OCI-LY7 (cell line): ENCODE measurements at regions not wholly inside any gene's neighbourhood (a gene's known extent, or its start where the extent isn't known, plus 50 kb on each side); places are given as distances from the start of the nearest gene placed in this dataset.
"Not testable (repeated sequence)": the region's sequence is repeated elsewhere in the genome, so short reads cannot be mapped to it uniquely, and the experiment has no call there.

ENCODE experiments used
- BruUV-seq: library from RNA; stranded (reverse); fragments of 400-500 nt; replicated peaks from 2 replicates; lab custom pipeline; 2021; lab: Mats Ljungman, UMichigan
- CTCF ChIA-PET: fragments of 300-600 bp; sonication (Branson Sonifier 250); formaldehyde crosslinking; loops from one replicate; lab custom pipeline; 2022; ENCODE audit warnings: antibody characterized with exemption; ENCODE audit not compliant: unreplicated experiment; lab: Charles Lee
- POLR2A ChIA-PET: fragments of 300-600 bp; sonication (Branson Sonifier 250); formaldehyde crosslinking; loops from one replicate; lab custom pipeline; 2022; ENCODE audit warnings: antibody characterized with exemption; lab: Charles Lee
- DNase-seq: peaks from one replicate; pipeline ENCODE4 v3.0.0-alpha.2; 2015; ENCODE audit warnings: low spot score
- H2AFZ ChIP-seq: fragments of 200-600 bp; sonication (generic), shearing (Covaris generic); 2 replicates; pipeline ENCODE4 v1.6.1; 2014; ENCODE audit warnings: mild to moderate bottlenecking, antibody characterized with exemption, low read length, moderate library complexity
- H3K27ac ChIP-seq: fragments of 200-600 bp; sonication (generic); 2 replicates; pipeline ENCODE4 v1.5.1; 2014; ENCODE audit warnings: mixed run types, low read depth, mild to moderate bottlenecking, moderate library complexity, low read length, inconsistent platforms; ENCODE audit not compliant: poor library complexity, severe bottlenecking
- H3K36me3 ChIP-seq: fragments of 200-600 bp; sonication (generic); 2 replicates; pipeline ENCODE4 v1.6.1; 2014; ENCODE audit warnings: mild to moderate bottlenecking, antibody characterized with exemption, low read length, moderate library complexity, mixed read lengths; ENCODE audit not compliant: insufficient read depth
- H3K4me1 ChIP-seq: fragments of 200-600 bp; sonication (generic); 2 replicates; pipeline ENCODE4 v1.5.1; 2014; ENCODE audit warnings: mild to moderate bottlenecking, low read length; ENCODE audit not compliant: insufficient read depth, poor library complexity, severe bottlenecking
- H3K4me2 ChIP-seq: fragments of 200-600 bp; sonication (generic); 2 replicates; pipeline ENCODE4 v1.6.1; 2014; ENCODE audit warnings: mild to moderate bottlenecking, low read length
- H3K4me3 ChIP-seq: fragments of 200-600 bp; sonication (generic); 2 replicates; pipeline ENCODE4 v1.5.1; 2014; ENCODE audit warnings: mild to moderate bottlenecking, low read depth, low read length; ENCODE audit not compliant: poor library complexity, severe bottlenecking
- H3K79me2 ChIP-seq: fragments of 200-600 bp; sonication (generic); 2 replicates; pipeline ENCODE4 v1.6.1; 2016; ENCODE audit warnings: low read depth, mild to moderate bottlenecking, low read length, moderate library complexity, mixed read lengths; ENCODE audit not compliant: insufficient read depth
- H3K9me2 ChIP-seq: fragments of 200-600 bp; sonication (generic); 2 replicates; pipeline ENCODE4 v1.6.1; 2016; ENCODE audit warnings: mild to moderate bottlenecking, low read length, mixed read lengths; ENCODE audit not compliant: insufficient read depth
- H3K9me3 ChIP-seq: fragments of 200-600 bp; sonication (generic); 2 replicates; pipeline ENCODE4 v1.6.1; 2014; ENCODE audit warnings: mild to moderate bottlenecking, mixed run types, low read length, mixed read lengths
- H4K20me1 ChIP-seq: fragments of 200-600 bp; sonication (generic); 2 replicates; pipeline ENCODE4 v1.6.1; 2014; ENCODE audit warnings: mild to moderate bottlenecking, antibody characterized with exemption, low read length, moderate library complexity, mixed read lengths; ENCODE audit not compliant: insufficient read depth
- EZH2phosphoT487 ChIP-seq: fragments of 200-600 bp; sonication (generic); IDR thresholded peaks from 2 replicates; pipeline ENCODE4 v1.6.1; 2018; ENCODE audit warnings: low read depth, borderline replicate concordance, mild to moderate bottlenecking, mixed run types, antibody characterized with exemption, low read length, moderate library complexity, mixed read lengths
- intact Hi-C: fragments of 100-400 bp; cut with micrococcal nuclease; formaldehyde crosslinking; loops from one replicate; pipeline ENCODE4 v1.10.0; 2022; ENCODE audit not compliant: unreplicated experiment
- TF ChIP-seq, protein P1 (sequence below): fragments of 200-600 bp; sonication (generic); conservative IDR thresholded peaks from 2 replicates; pipeline ENCODE4 v1.5.1; 2014; ENCODE audit warnings: mild to moderate bottlenecking, antibody characterized with exemption, low read length, moderate library complexity, mixed read lengths

DNA sequence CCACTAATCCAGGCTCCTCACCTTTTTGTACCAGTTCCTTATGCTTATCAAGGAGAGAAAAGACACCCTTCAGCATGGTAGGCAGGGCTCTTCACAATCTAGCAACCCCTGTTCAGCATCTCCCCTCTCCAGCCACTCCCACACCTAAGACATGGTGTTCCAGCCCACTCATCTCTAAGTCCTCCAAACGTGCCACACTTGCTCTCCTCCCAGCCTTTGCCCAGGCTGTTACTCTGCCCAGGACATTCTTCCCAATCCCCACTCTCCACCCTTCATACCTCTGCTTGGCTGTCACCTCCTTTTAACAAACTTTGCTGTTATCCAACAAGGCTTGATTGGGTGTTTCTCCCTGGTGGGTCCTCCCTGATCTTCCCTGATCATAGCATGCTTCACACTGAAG lies 270.6 kb upstream of the CHAC2 start:
- ChIA-PET CTCF (no interaction called here), POLR2A (no interaction called here)
- H3K36me3 ChIP-seq, result no peaks in the 10 kb centered on the region
- no TSS peak for BruUV-seq
- no peak for DNase-seq
- intact Hi-C loops, result no loop called here
- no peak overlapping the region for H3K27ac ChIP-seq
- H2AFZ ChIP-seq, result no peak overlapping the region
- no peaks in the 10 kb centered on the region for H4K20me1 ChIP-seq
- H3K9me2 ChIP-seq, result no peaks in the 10 kb centered on the region
- TF ChIP-seq, protein P1, sequence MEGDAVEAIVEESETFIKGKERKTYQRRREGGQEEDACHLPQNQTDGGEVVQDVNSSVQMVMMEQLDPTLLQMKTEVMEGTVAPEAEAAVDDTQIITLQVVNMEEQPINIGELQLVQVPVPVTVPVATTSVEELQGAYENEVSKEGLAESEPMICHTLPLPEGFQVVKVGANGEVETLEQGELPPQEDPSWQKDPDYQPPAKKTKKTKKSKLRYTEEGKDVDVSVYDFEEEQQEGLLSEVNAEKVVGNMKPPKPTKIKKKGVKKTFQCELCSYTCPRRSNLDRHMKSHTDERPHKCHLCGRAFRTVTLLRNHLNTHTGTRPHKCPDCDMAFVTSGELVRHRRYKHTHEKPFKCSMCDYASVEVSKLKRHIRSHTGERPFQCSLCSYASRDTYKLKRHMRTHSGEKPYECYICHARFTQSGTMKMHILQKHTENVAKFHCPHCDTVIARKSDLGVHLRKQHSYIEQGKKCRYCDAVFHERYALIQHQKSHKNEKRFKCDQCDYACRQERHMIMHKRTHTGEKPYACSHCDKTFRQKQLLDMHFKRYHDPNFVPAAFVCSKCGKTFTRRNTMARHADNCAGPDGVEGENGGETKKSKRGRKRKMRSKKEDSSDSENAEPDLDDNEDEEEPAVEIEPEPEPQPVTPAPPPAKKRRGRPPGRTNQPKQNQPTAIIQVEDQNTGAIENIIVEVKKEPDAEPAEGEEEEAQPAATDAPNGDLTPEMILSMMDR, result no peak
- no peak for TF ChIP-seq EZH2phosphoT487
- H3K4me3 ChIP-seq, result no peak overlapping the region
- H3K4me2 ChIP-seq, result no peak overlapping the region
- no peaks in the 10 kb centered on the region for H3K9me3 ChIP-seq
- no peaks in the 10 kb centered on the region for H3K4me1 ChIP-seq
- no peaks in the 10 kb centered on the region for H3K79me2 ChIP-seq

DNA sequence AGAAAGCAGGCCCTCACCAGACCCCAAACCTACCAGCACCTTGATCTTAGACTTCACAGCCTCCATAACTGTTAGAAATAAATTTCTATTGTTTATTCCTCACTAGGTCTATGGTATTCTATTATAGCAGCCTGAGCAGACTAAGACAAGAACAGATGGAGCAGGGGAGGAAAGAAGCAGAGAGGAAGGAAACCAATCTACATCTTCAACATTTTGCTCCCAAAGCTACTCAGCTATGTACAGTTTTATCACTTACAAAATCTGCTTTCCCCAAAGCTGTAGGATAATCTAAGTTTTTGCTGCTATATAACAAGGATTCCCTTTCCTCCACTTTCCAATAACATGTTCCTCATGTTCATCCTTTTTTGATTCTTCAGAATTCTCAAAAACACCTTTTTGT lies 274.4 kb upstream of the CHAC2 start:
- no peaks in the 10 kb centered on the region for H3K36me3 ChIP-seq
- no peaks in the 10 kb centered on the region for H3K79me2 ChIP-seq
- no peaks in the 10 kb centered on the region for H3K9me2 ChIP-seq
- H3K4me2 ChIP-seq, result no peak overlapping the region
- H3K9me3 ChIP-seq, result no peaks in the 10 kb centered on the region
- no peak overlapping the region for H2AFZ ChIP-seq
- no peaks in the 10 kb centered on the region for H3K4me1 ChIP-seq
- H3K4me3 ChIP-seq, result no peak overlapping the region
- no peak for TF ChIP-seq EZH2phosphoT487
- TF ChIP-seq, protein P1, result no peak
- intact Hi-C loops, result no loop called here
- DNase-seq, result no peak
- BruUV-seq, result no TSS peak
- ChIA-PET POLR2A (no interaction called here), CTCF (no interaction called here)
- H4K20me1 ChIP-seq, result no peaks in the 10 kb centered on the region
- no peak overlapping the region for H3K27ac ChIP-seq

DNA sequence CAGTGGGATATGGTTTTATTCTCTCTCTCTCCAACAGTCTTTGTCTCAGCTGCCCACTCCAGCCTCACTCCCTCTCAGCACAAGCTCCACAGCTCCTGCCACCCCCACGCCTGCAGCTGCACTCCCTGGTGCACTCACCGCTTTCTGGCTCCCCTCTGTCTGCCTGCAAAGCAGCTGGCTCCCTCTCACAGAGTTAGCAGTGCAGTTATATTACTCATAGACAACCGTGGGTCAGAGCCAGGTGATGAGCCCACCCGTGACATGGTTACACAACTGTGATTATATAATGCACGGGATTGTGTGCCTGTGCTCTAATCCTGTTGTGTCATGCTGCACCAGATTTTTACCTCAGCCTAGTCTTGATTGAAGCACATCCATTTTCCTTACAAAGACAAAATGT lies 276.9 kb upstream of the CHAC2 start:
- no peaks in the 10 kb centered on the region for H3K36me3 ChIP-seq
- no peak for DNase-seq
- CTCF ChIA-PET, result no interaction called here
- TF ChIP-seq, protein P1, result no peak
- no peak for TF ChIP-seq EZH2phosphoT487
- no peaks in the 10 kb centered on the region for H3K4me1 ChIP-seq
- H3K79me2 ChIP-seq, result no peaks in the 10 kb centered on the region
- BruUV-seq, result no TSS peak
- no peak overlapping the region for H3K4me2 ChIP-seq
- no peaks in the 10 kb centered on the region for H3K9me3 ChIP-seq
- POLR2A ChIA-PET, result interaction anchor here (0.6 to 1.6 kb wide), 2 partner anchors 13 to 53 kb away, joined by 3 read pairs; no protein-coding TSS in a partner anchor
- H3K9me2 ChIP-seq, result no peaks in the 10 kb centered on the region
- H4K20me1 ChIP-seq, result no peaks in the 10 kb centered on the region
- H3K4me3 ChIP-seq, result no peak overlapping the region
- H3K27ac ChIP-seq, result no peak overlapping the region
- no peak overlapping the region for H2AFZ ChIP-seq
- intact Hi-C loops, result no loop called here

DNA sequence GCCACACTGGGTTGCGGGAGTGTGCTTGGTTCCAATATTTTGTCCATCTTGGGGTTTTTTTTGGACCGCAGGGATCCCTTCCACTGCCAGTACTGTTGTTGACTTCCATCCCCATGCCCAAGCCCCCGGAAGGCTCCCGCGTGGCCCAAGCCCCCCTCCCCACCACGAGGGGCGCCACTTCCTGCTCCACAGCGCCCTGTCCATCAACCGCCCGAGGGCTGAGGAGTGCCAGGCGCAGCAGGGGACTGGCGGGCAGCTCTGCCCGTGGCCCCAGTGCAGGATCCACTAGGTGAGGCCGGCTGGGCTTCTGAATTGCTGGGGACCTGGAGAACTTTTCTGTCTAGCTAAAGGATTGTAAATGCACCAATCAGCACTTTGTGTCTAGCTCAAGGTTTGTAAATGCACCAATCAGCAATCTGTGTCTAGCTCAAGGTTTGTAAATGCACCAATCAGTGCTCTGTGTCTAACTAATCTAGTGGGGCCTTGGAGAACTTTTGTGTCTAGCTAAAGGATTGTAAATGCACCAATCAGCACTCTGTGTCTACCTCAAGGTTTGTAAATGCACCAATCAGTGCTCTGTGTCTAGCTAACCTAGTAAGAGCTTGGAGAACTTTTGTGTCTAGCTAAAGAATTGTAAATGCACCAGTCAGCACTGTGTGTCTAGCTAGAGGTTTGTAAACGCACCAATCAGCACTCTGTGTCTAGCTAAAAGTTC lies 281.3 kb upstream of the CHAC2 start:
- H3K27ac ChIP-seq, POLR2A ChIA-PET, H3K36me3 ChIP-seq, H3K4me2 ChIP-seq, DNase-seq, H3K9me2 ChIP-seq, intact Hi-C loops, H3K9me3 ChIP-seq, CTCF ChIA-PET, H4K20me1 ChIP-seq, BruUV-seq, H3K79me2 ChIP-seq, H2AFZ ChIP-seq, H3K4me1 ChIP-seq, H3K4me3 ChIP-seq: not testable (repeated sequence)
